ENCODE measurements at regions not wholly inside any gene's neighbourhood (a gene's known extent, or its start where the extent isn't known, plus 50 kb on each side); places are given as distances from the start of the nearest gene placed in this dataset.

GRCh38 chr20:52572687-52573086 is 381.1 kb upstream of the ZFP64 start:
- DNase-seq (ENCODE audit: low read depth), result no peak

- no peak for DNase-seq (ENCODE audit: low read depth)
Measured at GRCh38 chr20:52569201-52569600, 377.6 kb upstream of the ZFP64 start.

GRCh38 chr20:52565614-52566013 is 374.0 kb upstream of the ZFP64 start:
- no peak for DNase-seq (ENCODE audit: low read depth)

- no peak for DNase-seq (ENCODE audit: low read depth)
Measured at GRCh38 chr20:52564594-52564993, 373.0 kb upstream of the ZFP64 start.

GRCh38 chr20:52552181-52552872 is 360.7 kb upstream of the ZFP64 start:
- DNase-seq (ENCODE audit: low read depth), result no peak

- no peak for DNase-seq (ENCODE audit: low read depth)
Measured at GRCh38 chr20:52542131-52542530, 350.6 kb upstream of the ZFP64 start.

- DNase-seq (ENCODE audit: low read depth), result no peak
Measured at GRCh38 chr20:52540509-52540908, 348.9 kb upstream of the ZFP64 start.

GRCh38 chr20:52539891-52540290 is 348.3 kb upstream of the ZFP64 start:
- DNase-seq (ENCODE audit: low read depth), result no peak

GRCh38 chr20:52536841-52537400 is 345.3 kb upstream of the ZFP64 start:
- no peak for DNase-seq (ENCODE audit: low read depth)

- DNase-seq (ENCODE audit: low read depth), result no peak
Measured at GRCh38 chr20:52536040-52536439, 344.5 kb upstream of the ZFP64 start.

- DNase-seq (ENCODE audit: low read depth), result no peak
Measured at GRCh38 chr20:52534616-52535015, 343.0 kb upstream of the ZFP64 start.

- DNase-seq (ENCODE audit: low read depth), result no peak
Measured at GRCh38 chr20:52533401-52533800, 341.8 kb upstream of the ZFP64 start.

GRCh38 chr20:52532674-52533073 is 341.1 kb upstream of the ZFP64 start:
- DNase-seq (ENCODE audit: low read depth), result no peak

GRCh38 chr20:52530571-52530970 is 339.0 kb upstream of the ZFP64 start:
- no peak for DNase-seq (ENCODE audit: low read depth)

- no peak for DNase-seq (ENCODE audit: low read depth)
Measured at GRCh38 chr20:52529826-52530225, 338.2 kb upstream of the ZFP64 start.

- no peak for DNase-seq (ENCODE audit: low read depth)
Measured at GRCh38 chr20:52524861-52525260, 333.3 kb upstream of the ZFP64 start.

GRCh38 chr20:52518735-52519134 is 327.2 kb upstream of the ZFP64 start:
- DNase-seq (ENCODE audit: low read depth), result no peak

- no peak for DNase-seq (ENCODE audit: low read depth)
Measured at GRCh38 chr20:52515877-52516276, 324.3 kb upstream of the ZFP64 start.

GRCh38 chr20:52500157-52500556 is 308.6 kb upstream of the ZFP64 start:
- no peak for DNase-seq (ENCODE audit: low read depth)

- no peak for DNase-seq (ENCODE audit: low read depth)
Measured at GRCh38 chr20:52497731-52498130, 306.2 kb upstream of the ZFP64 start.

- DNase-seq (ENCODE audit: low read depth), result no peak
Measured at GRCh38 chr20:52496191-52496590, 304.6 kb upstream of the ZFP64 start.

- no peak for DNase-seq (ENCODE audit: low read depth)
Measured at GRCh38 chr20:52494244-52494643, 302.7 kb upstream of the ZFP64 start.

GRCh38 chr20:52493171-52493721 is 301.7 kb upstream of the ZFP64 start:
- DNase-seq (ENCODE audit: low read depth), result no peak
